Coronary artery (tissue), 2 donors: ENCODE measurements at regions not wholly inside any gene's neighbourhood (a gene's known extent, or its start where the extent isn't known, plus 50 kb on each side); places are given as distances from the start of the nearest gene placed in this dataset.

ENCODE experiments used
- DNase-seq: peaks from one replicate; pipeline ENCODE4 v3.0.0-alpha.2; 2017; ENCODE audit warnings: low spot score
- H3K27ac ChIP-seq, 2 donors: fragments of 200-600 bp; sonication (generic); one replicate each; pipeline ENCODE4 v1.5.1; 2016 to 2019
- H3K4me3 ChIP-seq: fragments of 200-600 bp; sonication (generic); 2 replicates; pipeline ENCODE4 v1.5.1; 2016; ENCODE audit warnings: mild to moderate bottlenecking, moderate library complexity
- CTCF ChIP-seq: fragments of 200-600 bp; sonication (generic); IDR thresholded peaks from one replicate; pipeline ENCODE4 v1.5.1; 2019; ENCODE audit warnings: antibody characterized with exemption

DNA sequence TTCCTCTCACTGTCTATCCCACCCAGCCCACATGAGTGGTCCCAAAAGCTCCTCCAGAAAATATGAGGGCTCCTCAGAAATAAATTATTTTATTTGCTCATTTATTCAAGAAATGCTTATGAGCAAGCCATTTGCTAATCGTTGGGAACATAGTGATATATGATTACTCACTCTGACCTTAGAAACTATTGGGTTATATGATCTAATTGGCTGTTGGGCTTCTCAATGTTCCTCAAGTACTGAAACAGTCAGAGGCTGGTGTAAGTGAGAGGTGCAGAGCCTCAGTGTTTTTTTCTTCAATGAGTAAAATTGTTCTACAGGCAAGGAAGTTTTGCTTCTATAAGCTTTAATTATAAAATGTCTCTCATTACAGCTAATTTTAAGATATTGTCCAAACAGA, 893.8 kb upstream of the INTU start:
- Histone ChIP-seq H3K27ac (no peak overlapping the region), H3K4me3 (no peak overlapping the region)
- DNase-seq, result no peak
- no peak for TF ChIP-seq CTCF

DNA sequence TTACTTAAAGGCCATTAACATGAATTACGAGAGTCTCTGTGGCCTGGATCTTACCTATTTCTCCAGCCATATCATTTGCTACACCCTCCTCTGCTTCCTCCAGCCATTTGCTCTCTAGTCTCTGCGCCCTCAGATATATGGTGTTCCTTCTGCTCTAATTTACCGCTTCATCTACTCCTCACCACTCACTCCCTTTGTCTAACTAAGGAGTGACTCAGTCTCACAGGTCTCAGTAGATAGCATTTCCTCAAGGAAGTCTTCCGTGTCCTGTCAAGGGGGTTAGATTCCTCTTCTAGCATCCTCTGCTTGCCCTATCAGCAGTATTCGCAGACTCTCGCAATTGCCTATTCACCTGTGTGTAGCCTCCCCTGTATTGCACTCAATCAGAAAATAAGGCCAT, 892.1 kb upstream of the INTU start:
- Histone ChIP-seq H3K4me3 (no peak overlapping the region), H3K27ac (no peak overlapping the region)
- no peak for DNase-seq
- no peak for TF ChIP-seq CTCF

DNA sequence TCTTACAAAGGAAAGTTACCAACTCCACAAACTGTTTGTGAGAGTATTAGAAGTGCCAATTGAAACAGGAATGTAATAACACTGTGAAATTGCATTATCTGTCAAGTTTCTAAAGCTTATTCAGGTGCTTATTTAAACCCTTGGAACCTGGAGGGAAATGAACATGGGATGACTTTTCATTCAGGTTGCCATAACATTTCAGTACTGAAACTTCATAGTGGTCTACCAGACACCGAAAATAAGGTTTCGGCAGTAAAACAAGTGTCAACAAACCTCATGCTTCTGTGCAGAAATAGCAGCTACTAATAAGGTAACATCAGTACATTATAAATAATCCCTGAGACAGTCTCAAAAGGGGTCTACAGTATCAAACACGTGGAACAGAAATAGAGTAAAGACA, 890.7 kb upstream of the INTU start:
- TF ChIP-seq CTCF, result no peak
- no peak for DNase-seq
- Histone ChIP-seq H3K4me3 (no peak overlapping the region), H3K27ac (no peak overlapping the region)

DNA sequence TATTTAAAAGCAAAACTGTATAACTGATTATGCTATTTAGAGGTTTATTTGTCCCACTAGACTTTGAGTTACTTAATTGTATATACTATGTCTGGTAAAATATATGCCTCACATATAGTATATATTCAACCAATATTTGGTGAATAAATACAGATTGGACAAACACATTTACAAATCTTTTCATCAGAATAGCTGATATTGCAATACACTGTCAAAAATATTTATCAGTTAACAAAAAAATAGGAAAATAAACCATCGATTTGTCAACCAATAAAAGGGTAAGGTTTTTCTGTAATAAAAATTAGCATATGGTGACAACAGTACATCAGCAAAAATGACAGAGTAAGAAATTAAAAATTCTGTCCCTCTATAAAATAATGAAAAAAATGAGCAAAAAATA, 889.9 kb upstream of the INTU start:
- no peak for TF ChIP-seq CTCF
- H3K27ac ChIP-seq, result no peak overlapping the region
- DNase-seq, result no peak
- no peak overlapping the region for H3K4me3 ChIP-seq

GRCh38 chr4:126748736-126749135, 884.0 kb upstream of the INTU start:
- TF ChIP-seq CTCF, result no peak
- DNase-seq, result no peak
- Histone ChIP-seq H3K27ac (no peak overlapping the region), H3K4me3 (no peak overlapping the region)

DNA sequence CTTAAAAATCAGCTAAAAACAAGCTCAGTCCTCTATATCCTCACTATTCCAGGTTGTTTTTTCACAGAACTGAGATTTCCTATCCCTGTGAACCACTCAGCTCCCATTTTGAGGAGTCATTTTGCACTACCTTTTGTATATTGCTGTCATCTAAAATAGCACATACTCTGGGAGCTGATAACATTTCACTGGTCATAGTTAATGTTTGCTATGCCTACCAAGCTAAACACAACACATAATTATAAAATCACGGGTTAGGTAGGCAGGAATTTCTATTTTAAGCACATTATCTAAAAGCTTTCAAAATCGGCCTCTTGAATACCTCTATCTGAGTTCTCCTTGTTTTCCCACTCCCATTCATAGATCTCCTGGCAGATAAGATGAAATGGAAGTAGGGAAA, 882.0 kb upstream of the INTU start:
- no peak for TF ChIP-seq CTCF
- no peak overlapping the region for H3K4me3 ChIP-seq
- H3K27ac ChIP-seq, result no peak overlapping the region
- no peak for DNase-seq

- Histone ChIP-seq H3K27ac (no peak overlapping the region), H3K4me3 (no peak overlapping the region)
- no peak for DNase-seq
- no peak for TF ChIP-seq CTCF
Measured at GRCh38 chr4:126752126-126752525, 880.6 kb upstream of the INTU start.
